Testis (tissue), 2 donors: ENCODE measurements at regions not wholly inside any gene's neighbourhood (a gene's known extent, or its start where the extent isn't known, plus 50 kb on each side); places are given as distances from the start of the nearest gene placed in this dataset.

Source experiments
- POLR2A ChIP-seq: fragments of 450-650 bp; IDR thresholded peaks from one replicate; pipeline ENCODE4 v1.6.1; 2017; ENCODE audit warnings: antibody characterized with exemption, mild to moderate bottlenecking, moderate library complexity
- TF ChIP-seq, protein P1 (sequence below), 3 experiments: fragments of 450-650 bp in 2 of 3; fragments of 200-600 bp in 1 of 3; sonication (generic) in 1 of 3; IDR thresholded peaks; one replicate each; pipeline ENCODE4 v1.5.1; 2016 to 2019; ENCODE audit warnings: antibody characterized with exemption in 3 of 3, mild to moderate bottlenecking in 2 of 3, moderate library complexity in 1 of 3

GRCh38 chr7:113282875-113283274, 164.5 kb upstream of the SMIM30 start:
- TF ChIP-seq, protein P1, sequence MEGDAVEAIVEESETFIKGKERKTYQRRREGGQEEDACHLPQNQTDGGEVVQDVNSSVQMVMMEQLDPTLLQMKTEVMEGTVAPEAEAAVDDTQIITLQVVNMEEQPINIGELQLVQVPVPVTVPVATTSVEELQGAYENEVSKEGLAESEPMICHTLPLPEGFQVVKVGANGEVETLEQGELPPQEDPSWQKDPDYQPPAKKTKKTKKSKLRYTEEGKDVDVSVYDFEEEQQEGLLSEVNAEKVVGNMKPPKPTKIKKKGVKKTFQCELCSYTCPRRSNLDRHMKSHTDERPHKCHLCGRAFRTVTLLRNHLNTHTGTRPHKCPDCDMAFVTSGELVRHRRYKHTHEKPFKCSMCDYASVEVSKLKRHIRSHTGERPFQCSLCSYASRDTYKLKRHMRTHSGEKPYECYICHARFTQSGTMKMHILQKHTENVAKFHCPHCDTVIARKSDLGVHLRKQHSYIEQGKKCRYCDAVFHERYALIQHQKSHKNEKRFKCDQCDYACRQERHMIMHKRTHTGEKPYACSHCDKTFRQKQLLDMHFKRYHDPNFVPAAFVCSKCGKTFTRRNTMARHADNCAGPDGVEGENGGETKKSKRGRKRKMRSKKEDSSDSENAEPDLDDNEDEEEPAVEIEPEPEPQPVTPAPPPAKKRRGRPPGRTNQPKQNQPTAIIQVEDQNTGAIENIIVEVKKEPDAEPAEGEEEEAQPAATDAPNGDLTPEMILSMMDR (IDR thresholded peaks at IDR 0.05): no peak
- no peak for TF ChIP-seq POLR2A
